ENCODE measurements at regions not wholly inside any gene's neighbourhood (a gene's known extent, or its start where the extent isn't known, plus 50 kb on each side); places are given as distances from the start of the nearest gene placed in this dataset.

GRCh38 chr13:61850794-61851193 is 435.1 kb upstream of the PCDH20 start:
- H4K5ac ChIP-seq (ENCODE audit: low read depth, low read length) = no peak overlapping the region
- H2AK9ac ChIP-seq (replicated peaks; ENCODE audit: low read depth, low read length, poor library complexity) = no peak overlapping the region
- no peaks in the 10 kb centered on the region for H3K9me1 ChIP-seq (ENCODE audit: insufficient read depth, low read length)
- no peak overlapping the region for H2BK5ac ChIP-seq (ENCODE audit: low read depth, low read length, poor library complexity, severe bottlenecking)
- H3K4me2 ChIP-seq (ENCODE audit: low read depth, low read length) = no peak overlapping the region
- no peak overlapping the region for H3K23ac ChIP-seq (ENCODE audit: low read depth, low read length)
- WGBS, 2 experiments (ENCODE audit: extremely low coverage in 2 of 2, insufficient read length in 1 of 2) = no CpG with 5 or more reads among the region's 3 CpGs
- H2AK5ac ChIP-seq (ENCODE audit: low read depth, low read length) = no peak overlapping the region
- no peak overlapping the region for H3K4me3 ChIP-seq (ENCODE audit: insufficient read depth, low read depth, low read length)
- TF ChIP-seq CHD1 (IDR thresholded peaks at IDR 0.05; ENCODE audit: low read depth, low read length) (no peak), MXI1 (IDR thresholded peaks at IDR 0.05; ENCODE audit: borderline replicate concordance, low read depth, low read length) (no peak), RFX5 (IDR thresholded peaks at IDR 0.05; ENCODE audit: low read depth, low read length) (no peak), ELK1 (IDR thresholded peaks at IDR 0.05; ENCODE audit: borderline replicate concordance, low read depth, low read length) (no peak), POLR2A (IDR thresholded peaks at IDR 0.05; ENCODE audit: low read depth, low read length) (no peak), MAZ (IDR thresholded peaks at IDR 0.05; ENCODE audit: borderline replicate concordance, low read depth, low read length) (no peak), SMC3 (IDR thresholded peaks at IDR 0.05; ENCODE audit: low read depth, low read length) (no peak), USF2 (IDR thresholded peaks at IDR 0.05; ENCODE audit: low read depth, low read length) (no peak), RAD21 (IDR thresholded peaks at IDR 0.05; ENCODE audit: low read length) (no peak), NFE2L2 (IDR thresholded peaks at IDR 0.05; ENCODE audit: low read depth, low read length) (no peak), CTCF (conservative IDR thresholded peaks at IDR 0.05; ENCODE audit: low read depth, low read length) (no peak)
- no peak overlapping the region for H3K14ac ChIP-seq (replicated peaks; ENCODE audit: low read depth, low read length)
- no peak overlapping the region for H4K91ac ChIP-seq (ENCODE audit: insufficient read depth, low read depth, low read length)
- H2BK120ac ChIP-seq (ENCODE audit: low read depth, low read length) = no peak overlapping the region
- no peak overlapping the region for H2BK15ac ChIP-seq (ENCODE audit: low read depth, low read length)
- no peak overlapping the region for H2BK20ac ChIP-seq (ENCODE audit: low read depth, low read length)
- no peaks in the 10 kb centered on the region for H4K20me1 ChIP-seq (ENCODE audit: insufficient read depth, low read length)
- no peak overlapping the region for H3K56ac ChIP-seq (ENCODE audit: extremely low read depth, insufficient read depth, low read length)
- no peak overlapping the region for H3K27ac ChIP-seq (ENCODE audit: insufficient read depth, low read length)
- H3K79me1 ChIP-seq (ENCODE audit: low read depth in 1 of 2, low read length in 2 of 2) = no peaks in the 10 kb centered on the region
- 0 out of 2 replicates have a peak, but pooled peaks cover 2% of the 10 kb centered on the region for H3K9me3 ChIP-seq (ENCODE audit: control insufficient read depth, insufficient read depth, low read length)
- ATAC-seq (ENCODE audit: low read depth) = no peak
- in situ Hi-C loops (cut with MboI; ENCODE audit: low sequenced_read_pairs) = no loop called here
- H3K27me3 ChIP-seq (ENCODE audit: control insufficient read depth, insufficient read depth, low read length) = no peaks in the 10 kb centered on the region
- no peak overlapping the region for H2AFZ ChIP-seq (replicated peaks; ENCODE audit: low read length, poor library complexity)
- BruUV-seq (replicated peaks) = no TSS peak
- DNase-seq = no peak
- POLR2A ChIA-PET (ENCODE audit: unreplicated experiment) = no interaction called here
- no peak overlapping the region for H3K4ac ChIP-seq (ENCODE audit: low read depth, low read length)
- no peaks in the 10 kb centered on the region for H3K36me3 ChIP-seq (ENCODE audit: control insufficient read depth, insufficient read depth, low read length)
- no peaks in the 10 kb centered on the region for H3K4me1 ChIP-seq (ENCODE audit: control insufficient read depth, insufficient read depth, low read length)
- H3K18ac ChIP-seq (ENCODE audit: low read depth, low read length) = no peak overlapping the region
- intact Hi-C loops (cut with micrococcal nuclease) = no loop called here
- H3K9ac ChIP-seq (ENCODE audit: low read depth, low read length) = no peak overlapping the region
- dilution Hi-C loops (cut with HindIII; ENCODE audit: low sequenced_read_pairs, unreplicated experiment) = no loop called here
- no peak overlapping the region for H4K8ac ChIP-seq (ENCODE audit: low read depth in 2 of 2, low read length in 2 of 2)
- CTCF ChIA-PET = no interaction called here
